ENCODE measurements at regions not wholly inside any gene's neighbourhood (a gene's known extent, or its start where the extent isn't known, plus 50 kb on each side); places are given as distances from the start of the nearest gene placed in this dataset.

DNA sequence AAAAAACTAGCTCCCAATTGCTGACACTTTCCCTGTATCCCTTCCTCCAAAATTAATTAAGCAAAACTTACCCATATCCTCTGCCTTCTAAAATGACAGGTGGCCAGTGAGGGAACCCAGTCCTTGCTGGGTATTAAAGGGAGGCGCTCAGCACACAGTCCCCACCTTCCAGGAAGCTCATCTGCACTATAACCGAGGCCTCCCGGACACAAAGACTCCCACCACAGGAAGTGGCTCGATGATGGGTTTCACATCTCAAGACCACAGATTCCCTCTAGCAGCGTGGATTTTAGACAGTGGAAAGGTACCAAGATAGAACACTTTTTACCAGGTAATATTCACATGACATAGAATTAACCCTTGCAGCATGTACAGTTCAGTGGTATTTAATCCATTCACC is 126.8 kb upstream of the NCOR2 start:
- TF ChIP-seq POLR2AphosphoS5 (IDR thresholded peaks at IDR 0.05; ENCODE audit: low read depth, low read length) (no peak), FOXP2 (optimal IDR thresholded peaks at IDR 0.05; ENCODE audit: borderline replicate concordance, extremely low read depth, extremely low read length, insufficient read depth) (no peak), SIN3A (IDR thresholded peaks at IDR 0.05; ENCODE audit: borderline replicate concordance, insufficient read depth, low read length) (no peak), TAF1 (IDR thresholded peaks at IDR 0.05; ENCODE audit: borderline replicate concordance, insufficient read depth, low read length) (no peak; the same call in 1 of the 2 replicates)
- TF ChIP-seq, protein P1, sequence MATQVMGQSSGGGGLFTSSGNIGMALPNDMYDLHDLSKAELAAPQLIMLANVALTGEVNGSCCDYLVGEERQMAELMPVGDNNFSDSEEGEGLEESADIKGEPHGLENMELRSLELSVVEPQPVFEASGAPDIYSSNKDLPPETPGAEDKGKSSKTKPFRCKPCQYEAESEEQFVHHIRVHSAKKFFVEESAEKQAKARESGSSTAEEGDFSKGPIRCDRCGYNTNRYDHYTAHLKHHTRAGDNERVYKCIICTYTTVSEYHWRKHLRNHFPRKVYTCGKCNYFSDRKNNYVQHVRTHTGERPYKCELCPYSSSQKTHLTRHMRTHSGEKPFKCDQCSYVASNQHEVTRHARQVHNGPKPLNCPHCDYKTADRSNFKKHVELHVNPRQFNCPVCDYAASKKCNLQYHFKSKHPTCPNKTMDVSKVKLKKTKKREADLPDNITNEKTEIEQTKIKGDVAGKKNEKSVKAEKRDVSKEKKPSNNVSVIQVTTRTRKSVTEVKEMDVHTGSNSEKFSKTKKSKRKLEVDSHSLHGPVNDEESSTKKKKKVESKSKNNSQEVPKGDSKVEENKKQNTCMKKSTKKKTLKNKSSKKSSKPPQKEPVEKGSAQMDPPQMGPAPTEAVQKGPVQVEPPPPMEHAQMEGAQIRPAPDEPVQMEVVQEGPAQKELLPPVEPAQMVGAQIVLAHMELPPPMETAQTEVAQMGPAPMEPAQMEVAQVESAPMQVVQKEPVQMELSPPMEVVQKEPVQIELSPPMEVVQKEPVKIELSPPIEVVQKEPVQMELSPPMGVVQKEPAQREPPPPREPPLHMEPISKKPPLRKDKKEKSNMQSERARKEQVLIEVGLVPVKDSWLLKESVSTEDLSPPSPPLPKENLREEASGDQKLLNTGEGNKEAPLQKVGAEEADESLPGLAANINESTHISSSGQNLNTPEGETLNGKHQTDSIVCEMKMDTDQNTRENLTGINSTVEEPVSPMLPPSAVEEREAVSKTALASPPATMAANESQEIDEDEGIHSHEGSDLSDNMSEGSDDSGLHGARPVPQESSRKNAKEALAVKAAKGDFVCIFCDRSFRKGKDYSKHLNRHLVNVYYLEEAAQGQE (IDR thresholded peaks at IDR 0.05; ENCODE audit: insufficient read depth in 1 of 2, low read depth in 2 of 2, low read length in 2 of 2), result no peak

DNA sequence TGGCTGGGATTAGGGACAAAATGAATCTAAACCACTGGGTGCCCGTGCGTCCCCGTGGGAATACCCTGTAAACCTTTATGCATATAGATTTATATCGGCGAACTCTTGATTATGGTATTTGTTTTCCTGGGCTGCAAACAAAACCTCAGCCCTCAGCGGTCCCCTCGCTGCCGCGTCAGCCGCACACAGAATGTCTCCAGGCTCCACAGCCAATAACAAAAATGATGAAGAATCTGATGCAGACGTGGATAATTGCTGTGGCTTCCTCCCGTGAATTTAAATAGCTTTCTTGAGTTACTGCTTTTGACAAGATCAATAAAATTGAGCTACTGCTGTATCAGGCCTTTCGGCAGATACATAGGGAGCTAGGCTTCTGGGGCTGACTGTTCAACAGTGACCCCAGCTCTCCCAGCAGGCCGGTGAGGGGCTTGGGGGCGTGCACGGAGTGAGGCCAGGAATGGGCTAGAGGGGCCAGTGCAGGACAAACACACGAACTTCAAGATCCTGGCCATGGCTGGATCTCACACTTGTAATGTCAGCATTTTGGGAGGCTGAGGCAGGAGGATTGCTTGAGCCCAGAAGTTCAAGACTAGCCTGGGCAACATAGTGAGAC is 125.8 kb upstream of the NCOR2 start:
- TF ChIP-seq, protein P1 (IDR thresholded peaks at IDR 0.05; ENCODE audit: insufficient read depth in 1 of 2, low read depth in 2 of 2, low read length in 2 of 2), result no peak
- TF ChIP-seq FOXP2 (optimal IDR thresholded peaks at IDR 0.05; ENCODE audit: borderline replicate concordance, extremely low read depth, extremely low read length, insufficient read depth) (no peak), POLR2AphosphoS5 (IDR thresholded peaks at IDR 0.05; ENCODE audit: low read depth, low read length) (no peak), SIN3A (IDR thresholded peaks at IDR 0.05; ENCODE audit: borderline replicate concordance, insufficient read depth, low read length) (no peak), TAF1 (IDR thresholded peaks at IDR 0.05; ENCODE audit: borderline replicate concordance, insufficient read depth, low read length) (no peak)

DNA sequence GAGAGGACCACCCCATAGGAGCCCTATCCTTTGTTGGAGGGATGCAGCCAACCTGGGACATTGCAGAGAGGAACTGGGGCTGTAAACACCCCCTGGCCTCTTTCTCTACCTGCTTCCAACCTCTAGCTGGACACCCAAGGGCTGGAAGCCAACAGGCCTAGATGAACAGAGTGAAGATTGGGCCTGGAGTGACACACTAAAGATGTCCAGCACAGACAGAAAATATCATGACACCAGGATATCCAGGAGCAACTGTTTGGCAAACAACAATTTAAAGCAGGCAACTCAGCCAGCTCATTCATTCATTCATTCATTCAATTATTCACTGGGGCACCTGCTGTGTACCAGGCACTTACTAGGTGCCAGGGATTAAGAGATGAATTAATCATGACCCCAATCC is 125.0 kb upstream of the NCOR2 start:
- TF ChIP-seq FOXP2 (optimal IDR thresholded peaks at IDR 0.05; ENCODE audit: borderline replicate concordance, extremely low read depth, extremely low read length, insufficient read depth), result no peak
- TF ChIP-seq TAF1 (IDR thresholded peaks at IDR 0.05; ENCODE audit: borderline replicate concordance, insufficient read depth, low read length), result no peak
- TF ChIP-seq SIN3A (IDR thresholded peaks at IDR 0.05; ENCODE audit: borderline replicate concordance, insufficient read depth, low read length), result no peak
- TF ChIP-seq, protein P1 (IDR thresholded peaks at IDR 0.05; ENCODE audit: insufficient read depth in 1 of 2, low read depth in 2 of 2, low read length in 2 of 2), result no peak
- TF ChIP-seq POLR2AphosphoS5 (IDR thresholded peaks at IDR 0.05; ENCODE audit: low read depth, low read length), result no peak

DNA sequence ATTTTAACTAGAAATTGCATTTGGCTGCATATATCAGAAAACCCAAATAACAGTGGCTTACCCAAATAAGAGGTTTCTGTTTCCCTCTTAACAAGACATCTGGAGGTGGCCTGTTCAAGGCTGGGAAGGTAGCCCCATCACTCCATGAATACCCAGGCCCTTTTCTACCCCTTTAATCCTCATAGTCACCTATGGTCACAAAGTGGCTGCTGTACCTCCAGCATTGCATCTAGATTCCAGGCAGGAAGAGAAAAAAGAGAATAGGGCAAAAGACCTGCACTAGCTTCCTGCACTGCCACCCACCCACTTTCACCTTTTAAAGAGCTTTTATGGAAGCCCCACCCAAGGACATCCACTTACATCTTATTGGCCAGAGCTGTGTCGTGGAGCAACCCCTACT is 124.0 kb upstream of the NCOR2 start:
- TF ChIP-seq TAF1 (IDR thresholded peaks at IDR 0.05; ENCODE audit: borderline replicate concordance, insufficient read depth, low read length) (no peak), POLR2AphosphoS5 (IDR thresholded peaks at IDR 0.05; ENCODE audit: low read depth, low read length) (no peak), FOXP2 (optimal IDR thresholded peaks at IDR 0.05; ENCODE audit: borderline replicate concordance, extremely low read depth, extremely low read length, insufficient read depth) (no peak), SIN3A (IDR thresholded peaks at IDR 0.05; ENCODE audit: borderline replicate concordance, insufficient read depth, low read length) (no peak)
- TF ChIP-seq, protein P1 (IDR thresholded peaks at IDR 0.05; ENCODE audit: insufficient read depth in 1 of 2, low read depth in 2 of 2, low read length in 2 of 2), result no peak
